NB4 (cell line): ENCODE measurements at regions not wholly inside any gene's neighbourhood (a gene's known extent, or its start where the extent isn't known, plus 50 kb on each side); places are given as distances from the start of the nearest gene placed in this dataset.

Source experiments
- POLR2A ChIP-seq: IDR thresholded peaks from 2 replicates; pipeline ENCODE4 v1.6.1; 2011; ENCODE audit warnings: mild to moderate bottlenecking; ENCODE audit not compliant: insufficient read length; ENCODE audit errors: extremely low read depth
- TF ChIP-seq, protein P1 (sequence below): IDR thresholded peaks from one replicate; pipeline ENCODE4 v1.5.1; 2012; ENCODE audit warnings: low read depth, low read length

DNA sequence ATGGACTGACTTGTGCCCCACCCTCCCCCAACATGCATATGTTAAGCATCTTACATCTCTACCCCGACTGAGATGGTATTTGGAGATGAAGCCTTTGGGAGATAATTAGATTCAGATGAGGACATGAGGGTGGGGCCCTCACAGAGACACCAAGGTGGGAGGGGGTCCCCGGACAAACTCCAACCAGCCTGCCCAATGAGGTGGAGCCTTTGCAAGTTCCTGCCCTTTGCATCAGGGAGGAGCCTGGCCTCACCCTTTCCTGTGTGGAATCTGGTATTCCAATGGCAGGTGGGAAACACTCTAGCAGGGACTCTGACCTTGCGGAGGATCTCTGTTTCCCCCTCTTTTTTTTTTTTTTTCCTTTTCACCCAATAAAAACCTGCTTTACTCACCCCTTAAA lies 589.9 kb upstream of the BOD1L1 start:
- TF ChIP-seq, protein P1, sequence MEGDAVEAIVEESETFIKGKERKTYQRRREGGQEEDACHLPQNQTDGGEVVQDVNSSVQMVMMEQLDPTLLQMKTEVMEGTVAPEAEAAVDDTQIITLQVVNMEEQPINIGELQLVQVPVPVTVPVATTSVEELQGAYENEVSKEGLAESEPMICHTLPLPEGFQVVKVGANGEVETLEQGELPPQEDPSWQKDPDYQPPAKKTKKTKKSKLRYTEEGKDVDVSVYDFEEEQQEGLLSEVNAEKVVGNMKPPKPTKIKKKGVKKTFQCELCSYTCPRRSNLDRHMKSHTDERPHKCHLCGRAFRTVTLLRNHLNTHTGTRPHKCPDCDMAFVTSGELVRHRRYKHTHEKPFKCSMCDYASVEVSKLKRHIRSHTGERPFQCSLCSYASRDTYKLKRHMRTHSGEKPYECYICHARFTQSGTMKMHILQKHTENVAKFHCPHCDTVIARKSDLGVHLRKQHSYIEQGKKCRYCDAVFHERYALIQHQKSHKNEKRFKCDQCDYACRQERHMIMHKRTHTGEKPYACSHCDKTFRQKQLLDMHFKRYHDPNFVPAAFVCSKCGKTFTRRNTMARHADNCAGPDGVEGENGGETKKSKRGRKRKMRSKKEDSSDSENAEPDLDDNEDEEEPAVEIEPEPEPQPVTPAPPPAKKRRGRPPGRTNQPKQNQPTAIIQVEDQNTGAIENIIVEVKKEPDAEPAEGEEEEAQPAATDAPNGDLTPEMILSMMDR, result no peak
- TF ChIP-seq POLR2A, result no peak
